ENCODE measurements at regions not wholly inside any gene's neighbourhood (a gene's known extent, or its start where the extent isn't known, plus 50 kb on each side); places are given as distances from the start of the nearest gene placed in this dataset.

DNA sequence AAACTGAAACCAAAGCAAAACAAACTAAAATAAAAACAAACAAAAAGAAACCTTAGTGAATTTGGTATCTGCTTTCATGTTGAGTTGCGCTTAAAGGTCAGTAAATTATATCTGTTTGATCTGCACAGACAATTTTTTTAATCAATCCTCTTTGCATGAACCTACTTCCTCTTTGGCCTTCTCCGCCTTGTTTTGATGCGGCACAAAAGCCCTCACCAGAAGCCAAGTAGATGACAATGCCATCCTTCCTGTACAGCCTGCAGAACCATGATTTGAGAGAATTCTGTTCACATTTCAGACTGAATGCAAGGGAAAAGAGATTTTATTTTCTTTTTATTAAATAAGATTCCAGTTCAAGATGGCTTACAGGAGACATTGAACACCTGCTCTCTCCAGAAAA, 473.6 kb upstream of the FTMT start (continued):
- TF ChIP-seq, protein P1, sequence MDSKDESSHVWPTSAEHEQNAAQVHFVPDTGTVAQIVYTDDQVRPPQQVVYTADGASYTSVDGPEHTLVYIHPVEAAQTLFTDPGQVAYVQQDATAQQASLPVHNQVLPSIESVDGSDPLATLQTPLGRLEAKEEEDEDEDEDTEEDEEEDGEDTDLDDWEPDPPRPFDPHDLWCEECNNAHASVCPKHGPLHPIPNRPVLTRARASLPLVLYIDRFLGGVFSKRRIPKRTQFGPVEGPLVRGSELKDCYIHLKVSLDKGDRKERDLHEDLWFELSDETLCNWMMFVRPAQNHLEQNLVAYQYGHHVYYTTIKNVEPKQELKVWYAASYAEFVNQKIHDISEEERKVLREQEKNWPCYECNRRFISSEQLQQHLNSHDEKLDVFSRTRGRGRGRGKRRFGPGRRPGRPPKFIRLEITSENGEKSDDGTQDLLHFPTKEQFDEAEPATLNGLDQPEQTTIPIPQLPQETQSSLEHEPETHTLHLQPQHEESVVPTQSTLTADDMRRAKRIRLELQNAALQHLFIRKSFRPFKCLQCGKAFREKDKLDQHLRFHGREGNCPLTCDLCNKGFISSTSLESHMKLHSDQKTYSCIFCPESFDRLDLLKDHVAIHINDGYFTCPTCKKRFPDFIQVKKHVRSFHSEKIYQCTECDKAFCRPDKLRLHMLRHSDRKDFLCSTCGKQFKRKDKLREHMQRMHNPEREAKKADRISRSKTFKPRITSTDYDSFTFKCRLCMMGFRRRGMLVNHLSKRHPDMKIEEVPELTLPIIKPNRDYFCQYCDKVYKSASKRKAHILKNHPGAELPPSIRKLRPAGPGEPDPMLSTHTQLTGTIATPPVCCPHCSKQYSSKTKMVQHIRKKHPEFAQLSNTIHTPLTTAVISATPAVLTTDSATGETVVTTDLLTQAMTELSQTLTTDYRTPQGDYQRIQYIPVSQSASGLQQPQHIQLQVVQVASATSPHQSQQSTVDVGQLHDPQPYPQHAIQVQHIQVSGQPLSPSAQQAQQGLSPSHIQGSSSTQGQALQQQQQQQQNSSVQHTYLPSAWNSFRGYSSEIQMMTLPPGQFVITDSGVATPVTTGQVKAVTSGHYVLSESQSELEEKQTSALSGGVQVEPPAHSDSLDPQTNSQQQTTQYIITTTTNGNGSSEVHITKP (tag by site-specific recombination; IDR thresholded peaks at IDR 0.05) = no peak
- no peak for TF ChIP-seq ZNF707 (tag by site-specific recombination; IDR thresholded peaks at IDR 0.05)
- no peak for TF ChIP-seq ZNF302 (tag by site-specific recombination; IDR thresholded peaks at IDR 0.05; ENCODE audit: low read depth)
- TF ChIP-seq ZFHX2 (tag by site-specific recombination; conservative IDR thresholded peaks at IDR 0.05) = no peak
- no peak for TF ChIP-seq ZNF341 (tag by site-specific recombination; IDR thresholded peaks at IDR 0.05; ENCODE audit: low read depth)
- TF ChIP-seq, protein P2, sequence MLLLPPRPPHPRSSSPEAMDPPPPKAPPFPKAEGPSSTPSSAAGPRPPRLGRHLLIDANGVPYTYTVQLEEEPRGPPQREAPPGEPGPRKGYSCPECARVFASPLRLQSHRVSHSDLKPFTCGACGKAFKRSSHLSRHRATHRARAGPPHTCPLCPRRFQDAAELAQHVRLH (tag by site-specific recombination; IDR thresholded peaks at IDR 0.05) = no peak
- TF ChIP-seq ZBTB48 (tag by site-specific recombination; IDR thresholded peaks at IDR 0.05) = no peak
- TF ChIP-seq, protein P3, sequence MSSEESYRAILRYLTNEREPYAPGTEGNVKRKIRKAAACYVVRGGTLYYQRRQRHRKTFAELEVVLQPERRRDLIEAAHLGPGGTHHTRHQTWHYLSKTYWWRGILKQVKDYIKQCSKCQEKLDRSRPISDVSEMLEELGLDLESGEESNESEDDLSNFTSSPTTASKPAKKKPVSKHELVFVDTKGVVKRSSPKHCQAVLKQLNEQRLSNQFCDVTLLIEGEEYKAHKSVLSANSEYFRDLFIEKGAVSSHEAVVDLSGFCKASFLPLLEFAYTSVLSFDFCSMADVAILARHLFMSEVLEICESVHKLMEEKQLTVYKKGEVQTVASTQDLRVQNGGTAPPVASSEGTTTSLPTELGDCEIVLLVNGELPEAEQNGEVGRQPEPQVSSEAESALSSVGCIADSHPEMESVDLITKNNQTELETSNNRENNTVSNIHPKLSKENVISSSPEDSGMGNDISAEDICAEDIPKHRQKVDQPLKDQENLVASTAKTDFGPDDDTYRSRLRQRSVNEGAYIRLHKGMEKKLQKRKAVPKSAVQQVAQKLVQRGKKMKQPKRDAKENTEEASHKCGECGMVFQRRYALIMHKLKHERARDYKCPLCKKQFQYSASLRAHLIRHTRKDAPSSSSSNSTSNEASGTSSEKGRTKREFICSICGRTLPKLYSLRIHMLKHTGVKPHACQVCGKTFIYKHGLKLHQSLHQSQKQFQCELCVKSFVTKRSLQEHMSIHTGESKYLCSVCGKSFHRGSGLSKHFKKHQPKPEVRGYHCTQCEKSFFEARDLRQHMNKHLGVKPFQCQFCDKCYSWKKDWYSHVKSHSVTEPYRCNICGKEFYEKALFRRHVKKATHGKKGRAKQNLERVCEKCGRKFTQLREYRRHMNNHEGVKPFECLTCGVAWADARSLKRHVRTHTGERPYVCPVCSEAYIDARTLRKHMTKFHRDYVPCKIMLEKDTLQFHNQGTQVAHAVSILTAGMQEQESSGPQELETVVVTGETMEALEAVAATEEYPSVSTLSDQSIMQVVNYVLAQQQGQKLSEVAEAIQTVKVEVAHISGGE (tag by site-specific recombination; conservative IDR thresholded peaks at IDR 0.05; ENCODE audit: low read depth) = no peak
- TF ChIP-seq HOXC10 (CRISPR knock-in tag; IDR thresholded peaks at IDR 0.05) = no peak
- TF ChIP-seq, protein P4, sequence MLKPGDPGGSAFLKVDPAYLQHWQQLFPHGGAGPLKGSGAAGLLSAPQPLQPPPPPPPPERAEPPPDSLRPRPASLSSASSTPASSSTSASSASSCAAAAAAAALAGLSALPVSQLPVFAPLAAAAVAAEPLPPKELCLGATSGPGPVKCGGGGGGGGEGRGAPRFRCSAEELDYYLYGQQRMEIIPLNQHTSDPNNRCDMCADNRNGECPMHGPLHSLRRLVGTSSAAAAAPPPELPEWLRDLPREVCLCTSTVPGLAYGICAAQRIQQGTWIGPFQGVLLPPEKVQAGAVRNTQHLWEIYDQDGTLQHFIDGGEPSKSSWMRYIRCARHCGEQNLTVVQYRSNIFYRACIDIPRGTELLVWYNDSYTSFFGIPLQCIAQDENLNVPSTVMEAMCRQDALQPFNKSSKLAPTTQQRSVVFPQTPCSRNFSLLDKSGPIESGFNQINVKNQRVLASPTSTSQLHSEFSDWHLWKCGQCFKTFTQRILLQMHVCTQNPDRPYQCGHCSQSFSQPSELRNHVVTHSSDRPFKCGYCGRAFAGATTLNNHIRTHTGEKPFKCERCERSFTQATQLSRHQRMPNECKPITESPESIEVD (tag by site-specific recombination; IDR thresholded peaks at IDR 0.05) = no peak
- no peak for TF ChIP-seq ZNF510 (tag by site-specific recombination; IDR thresholded peaks at IDR 0.05; ENCODE audit: insufficient replicate concordance)

DNA sequence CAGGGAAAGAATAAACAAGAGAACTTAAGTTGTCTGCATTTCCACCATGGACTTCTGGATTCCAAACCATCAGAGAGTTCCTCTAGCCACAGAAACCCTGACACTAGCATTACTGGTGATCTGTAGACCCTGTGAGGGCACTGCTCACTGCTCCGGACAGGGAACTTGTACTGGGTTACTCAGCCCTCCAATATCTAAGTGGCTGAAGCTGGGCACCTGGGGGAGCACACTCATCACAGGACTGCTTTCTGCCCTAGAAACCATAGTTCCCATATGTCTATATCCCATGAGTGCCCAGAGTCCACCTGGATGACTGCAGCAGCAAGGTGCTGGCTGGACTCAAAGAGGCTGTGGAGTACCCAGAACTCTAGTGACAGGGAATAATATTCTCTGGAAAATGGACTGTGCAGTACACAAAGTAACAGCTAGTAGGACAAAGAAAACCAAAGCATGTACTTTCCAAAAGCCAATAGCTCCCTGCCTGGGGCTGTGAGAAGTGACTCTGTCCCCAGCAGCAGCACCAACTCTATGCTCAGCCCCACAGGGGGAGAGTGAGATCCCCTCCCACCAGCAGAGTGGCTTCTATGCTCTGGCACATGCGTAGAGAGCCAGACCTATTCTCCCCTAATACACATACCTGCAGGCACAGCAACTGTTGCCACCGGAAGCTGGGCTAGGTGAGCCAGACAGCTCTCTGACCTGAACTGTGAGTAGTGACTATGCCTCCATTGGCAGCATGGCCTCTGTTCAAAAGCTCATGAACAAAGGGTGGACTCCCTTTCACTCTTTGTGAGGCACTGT, 472.9 kb upstream of the FTMT start:
- ChIA-PET POLR2A (no interaction called here), CTCF (no interaction called here)
- H3K4me1 ChIP-seq (ENCODE audit: control insufficient read depth, insufficient read depth, low read length) = no peaks in the 10 kb centered on the region

More for the DNA sequence above, 472.9 kb upstream of the FTMT start:
- Histone ChIP-seq H3K27ac (ENCODE audit: extremely low read depth, low read depth, low read length) (no peak overlapping the region), H3K36me3 (ENCODE audit: control insufficient read depth in 2 of 2, insufficient read depth in 1 of 2, low read length in 2 of 2) (no peaks in the 10 kb centered on the region), H3K4me3 (ENCODE audit: low read depth, low read length) (no peak overlapping the region), H3K9me3 (ENCODE audit: control insufficient read depth, insufficient read depth, low read depth, low read length) (no peaks in the 10 kb centered on the region)
- TF ChIP-seq ZNF114 (tag by site-specific recombination; IDR thresholded peaks at IDR 0.05) = no peak
- no peak for TF ChIP-seq ZNF530 (tag by site-specific recombination; IDR thresholded peaks at IDR 0.05; ENCODE audit: low read depth)
- no peak for TF ChIP-seq KLF8 (tag by site-specific recombination; IDR thresholded peaks at IDR 0.05)
- TF ChIP-seq, protein P5, sequence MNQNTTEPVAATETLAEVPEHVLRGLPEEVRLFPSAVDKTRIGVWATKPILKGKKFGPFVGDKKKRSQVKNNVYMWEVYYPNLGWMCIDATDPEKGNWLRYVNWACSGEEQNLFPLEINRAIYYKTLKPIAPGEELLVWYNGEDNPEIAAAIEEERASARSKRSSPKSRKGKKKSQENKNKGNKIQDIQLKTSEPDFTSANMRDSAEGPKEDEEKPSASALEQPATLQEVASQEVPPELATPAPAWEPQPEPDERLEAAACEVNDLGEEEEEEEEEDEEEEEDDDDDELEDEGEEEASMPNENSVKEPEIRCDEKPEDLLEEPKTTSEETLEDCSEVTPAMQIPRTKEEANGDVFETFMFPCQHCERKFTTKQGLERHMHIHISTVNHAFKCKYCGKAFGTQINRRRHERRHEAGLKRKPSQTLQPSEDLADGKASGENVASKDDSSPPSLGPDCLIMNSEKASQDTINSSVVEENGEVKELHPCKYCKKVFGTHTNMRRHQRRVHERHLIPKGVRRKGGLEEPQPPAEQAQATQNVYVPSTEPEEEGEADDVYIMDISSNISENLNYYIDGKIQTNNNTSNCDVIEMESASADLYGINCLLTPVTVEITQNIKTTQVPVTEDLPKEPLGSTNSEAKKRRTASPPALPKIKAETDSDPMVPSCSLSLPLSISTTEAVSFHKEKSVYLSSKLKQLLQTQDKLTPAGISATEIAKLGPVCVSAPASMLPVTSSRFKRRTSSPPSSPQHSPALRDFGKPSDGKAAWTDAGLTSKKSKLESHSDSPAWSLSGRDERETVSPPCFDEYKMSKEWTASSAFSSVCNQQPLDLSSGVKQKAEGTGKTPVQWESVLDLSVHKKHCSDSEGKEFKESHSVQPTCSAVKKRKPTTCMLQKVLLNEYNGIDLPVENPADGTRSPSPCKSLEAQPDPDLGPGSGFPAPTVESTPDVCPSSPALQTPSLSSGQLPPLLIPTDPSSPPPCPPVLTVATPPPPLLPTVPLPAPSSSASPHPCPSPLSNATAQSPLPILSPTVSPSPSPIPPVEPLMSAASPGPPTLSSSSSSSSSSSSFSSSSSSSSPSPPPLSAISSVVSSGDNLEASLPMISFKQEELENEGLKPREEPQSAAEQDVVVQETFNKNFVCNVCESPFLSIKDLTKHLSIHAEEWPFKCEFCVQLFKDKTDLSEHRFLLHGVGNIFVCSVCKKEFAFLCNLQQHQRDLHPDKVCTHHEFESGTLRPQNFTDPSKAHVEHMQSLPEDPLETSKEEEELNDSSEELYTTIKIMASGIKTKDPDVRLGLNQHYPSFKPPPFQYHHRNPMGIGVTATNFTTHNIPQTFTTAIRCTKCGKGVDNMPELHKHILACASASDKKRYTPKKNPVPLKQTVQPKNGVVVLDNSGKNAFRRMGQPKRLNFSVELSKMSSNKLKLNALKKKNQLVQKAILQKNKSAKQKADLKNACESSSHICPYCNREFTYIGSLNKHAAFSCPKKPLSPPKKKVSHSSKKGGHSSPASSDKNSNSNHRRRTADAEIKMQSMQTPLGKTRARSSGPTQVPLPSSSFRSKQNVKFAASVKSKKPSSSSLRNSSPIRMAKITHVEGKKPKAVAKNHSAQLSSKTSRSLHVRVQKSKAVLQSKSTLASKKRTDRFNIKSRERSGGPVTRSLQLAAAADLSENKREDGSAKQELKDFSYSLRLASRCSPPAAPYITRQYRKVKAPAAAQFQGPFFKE (tag by site-specific recombination; IDR thresholded peaks at IDR 0.05; ENCODE audit: borderline replicate concordance) = no peak
- no peak for TF ChIP-seq BCL11B (tag by site-specific recombination; IDR thresholded peaks at IDR 0.05; ENCODE audit: low read depth)
